ENCODE measurements at regions not wholly inside any gene's neighbourhood (a gene's known extent, or its start where the extent isn't known, plus 50 kb on each side); places are given as distances from the start of the nearest gene placed in this dataset.

DNA sequence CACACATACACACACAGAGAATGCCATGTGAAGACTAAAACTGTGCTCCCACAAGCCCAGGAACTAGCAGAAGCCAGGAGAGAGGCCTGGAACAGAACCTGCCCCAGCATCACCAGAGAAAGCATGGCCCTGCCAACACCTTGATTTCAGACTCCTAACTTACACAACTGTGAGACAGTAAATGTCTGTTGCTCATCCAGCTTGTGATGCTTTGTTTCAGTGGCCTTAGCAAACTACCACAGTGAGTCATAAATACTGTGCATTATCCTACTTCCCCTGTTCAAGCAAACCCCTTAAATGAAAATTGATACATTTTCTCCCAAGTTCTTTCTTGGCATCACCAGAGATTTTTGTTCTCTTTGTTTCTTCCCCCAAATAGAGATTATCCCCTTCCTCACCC, 1539.4 kb upstream of the TENM4 start:
- H2AFZ ChIP-seq (ENCODE audit: low read depth, low read length) = no peak overlapping the region
- no peak overlapping the region for H3K4me3 ChIP-seq (replicated peaks in 1 of 3; ENCODE audit: insufficient read depth in 1 of 3, low read depth in 1 of 3, low read length in 3 of 3)
- H3K79me2 ChIP-seq (ENCODE audit: control insufficient read depth, insufficient read depth, low read length) = no peaks in the 10 kb centered on the region
- peaks cover 6% of the 10 kb centered on the region for H3K4me1 ChIP-seq (ENCODE audit: control insufficient read depth, extremely low read depth, insufficient read depth, low read length)
- no peaks in the 10 kb centered on the region for H4K20me1 ChIP-seq (replicated peaks; ENCODE audit: control insufficient read depth, extremely low read depth, insufficient read depth, low read length)
- no peaks in the 10 kb centered on the region for H3K9me3 ChIP-seq (replicated peaks; ENCODE audit: control insufficient read depth, insufficient read depth, low read length)
- POLR2A ChIA-PET = no interaction called here
- DNase-seq (ENCODE audit: low read depth, low spot score) (peak; percentile 57), FAIRE-seq (peak; percentile 65)
- peak; percentile 67 for TF ChIP-seq JUN (IDR thresholded peaks at IDR 0.05; ENCODE audit: borderline replicate concordance, insufficient read depth, insufficient read length, low read depth)
- TF ChIP-seq POLR2AphosphoS5 (IDR thresholded peaks at IDR 0.05; ENCODE audit: insufficient read depth, low read depth, low read length) = no peak
- no peak overlapping the region for H3K4me2 ChIP-seq (ENCODE audit: insufficient read depth, low read length)
- no TSS peak for BruUV-seq (replicated peaks)
- no peaks in the 10 kb centered on the region for H3K36me3 ChIP-seq (ENCODE audit: control insufficient read depth in 2 of 2, extremely low read depth in 1 of 2, insufficient read depth in 2 of 2, low read length in 2 of 2)
- CTCF ChIA-PET = interaction anchor here (1.2 kb wide), 1 partner anchor 14 kb away, joined by 3 read pairs; no protein-coding TSS in a partner anchor
- H3K9ac ChIP-seq (replicated peaks; ENCODE audit: extremely low read depth, insufficient read depth, low read length) = no peak overlapping the region
- H3K9me1 ChIP-seq (replicated peaks; ENCODE audit: control insufficient read depth, extremely low read depth, insufficient read depth, low read length) = no peaks in the 10 kb centered on the region
- H3K27ac ChIP-seq (ENCODE audit: insufficient read depth, low read depth, low read length) = peak overlapping the region; percentile 37
- intact Hi-C loops (cut with micrococcal nuclease) = no loop called here
- no peaks in the 10 kb centered on the region for H3K27me3 ChIP-seq (ENCODE audit: control insufficient read depth in 2 of 2, insufficient read depth in 2 of 2, low read length in 2 of 2)
- dilution Hi-C loops (cut with MboI; ENCODE audit: extremely low pct_ligation_motif_present, low sequenced_read_pairs) = no loop called here

- no peak for FAIRE-seq
- H3K4me2 ChIP-seq (ENCODE audit: insufficient read depth, low read length) = no peak overlapping the region
- no peaks in the 10 kb centered on the region for H3K79me2 ChIP-seq (ENCODE audit: control insufficient read depth, insufficient read depth, low read length)
- no peaks in the 10 kb centered on the region for H3K9me1 ChIP-seq (replicated peaks; ENCODE audit: control insufficient read depth, extremely low read depth, insufficient read depth, low read length)
- ChIA-PET CTCF (no interaction called here), POLR2A (no interaction called here)
- H3K9ac ChIP-seq (replicated peaks; ENCODE audit: extremely low read depth, insufficient read depth, low read length) = no peak overlapping the region
- no peak overlapping the region for H2AFZ ChIP-seq (ENCODE audit: low read depth, low read length)
- dilution Hi-C loops (cut with MboI; ENCODE audit: extremely low pct_ligation_motif_present, low sequenced_read_pairs) (no loop called here), intact Hi-C loops (cut with micrococcal nuclease) (no loop called here)
- no peaks in the 10 kb centered on the region for H4K20me1 ChIP-seq (replicated peaks; ENCODE audit: control insufficient read depth, extremely low read depth, insufficient read depth, low read length)
- TF ChIP-seq, protein P1, sequence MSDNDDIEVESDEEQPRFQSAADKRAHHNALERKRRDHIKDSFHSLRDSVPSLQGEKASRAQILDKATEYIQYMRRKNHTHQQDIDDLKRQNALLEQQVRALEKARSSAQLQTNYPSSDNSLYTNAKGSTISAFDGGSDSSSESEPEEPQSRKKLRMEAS (IDR thresholded peaks at IDR 0.05; ENCODE audit: insufficient read depth, insufficient read length) = no peak
- TF ChIP-seq POLR2A (IDR thresholded peaks at IDR 0.05; ENCODE audit: low read depth, low read length) (no peak), FOS (IDR thresholded peaks at IDR 0.05; ENCODE audit: borderline replicate concordance, insufficient read depth, low read length) (no peak), POLR2AphosphoS5 (IDR thresholded peaks at IDR 0.05; ENCODE audit: insufficient read depth, low read depth, low read length) (no peak), JUN (IDR thresholded peaks at IDR 0.05; ENCODE audit: borderline replicate concordance, insufficient read depth, insufficient read length, low read depth) (no peak), MYC (IDR thresholded peaks at IDR 0.05; ENCODE audit: low read depth, low read length) (no peak), EZH2 (IDR thresholded peaks at IDR 0.05; ENCODE audit: borderline replicate concordance, low read depth, low read length, severe bottlenecking) (no peak), GATA2 (IDR thresholded peaks at IDR 0.05; ENCODE audit: insufficient read depth, insufficient read length, low read depth, low read length) (no peak)
- TF ChIP-seq, protein P2, sequence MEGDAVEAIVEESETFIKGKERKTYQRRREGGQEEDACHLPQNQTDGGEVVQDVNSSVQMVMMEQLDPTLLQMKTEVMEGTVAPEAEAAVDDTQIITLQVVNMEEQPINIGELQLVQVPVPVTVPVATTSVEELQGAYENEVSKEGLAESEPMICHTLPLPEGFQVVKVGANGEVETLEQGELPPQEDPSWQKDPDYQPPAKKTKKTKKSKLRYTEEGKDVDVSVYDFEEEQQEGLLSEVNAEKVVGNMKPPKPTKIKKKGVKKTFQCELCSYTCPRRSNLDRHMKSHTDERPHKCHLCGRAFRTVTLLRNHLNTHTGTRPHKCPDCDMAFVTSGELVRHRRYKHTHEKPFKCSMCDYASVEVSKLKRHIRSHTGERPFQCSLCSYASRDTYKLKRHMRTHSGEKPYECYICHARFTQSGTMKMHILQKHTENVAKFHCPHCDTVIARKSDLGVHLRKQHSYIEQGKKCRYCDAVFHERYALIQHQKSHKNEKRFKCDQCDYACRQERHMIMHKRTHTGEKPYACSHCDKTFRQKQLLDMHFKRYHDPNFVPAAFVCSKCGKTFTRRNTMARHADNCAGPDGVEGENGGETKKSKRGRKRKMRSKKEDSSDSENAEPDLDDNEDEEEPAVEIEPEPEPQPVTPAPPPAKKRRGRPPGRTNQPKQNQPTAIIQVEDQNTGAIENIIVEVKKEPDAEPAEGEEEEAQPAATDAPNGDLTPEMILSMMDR (IDR thresholded peaks at IDR 0.05; ENCODE audit: extremely low read depth in 1 of 2, insufficient read depth in 1 of 2, low read depth in 1 of 2, low read length in 2 of 2) = no peak
- DNase-seq (ENCODE audit: low read depth, low spot score) = no peak
- H3K27me3 ChIP-seq (ENCODE audit: control insufficient read depth in 2 of 2, insufficient read depth in 2 of 2, low read length in 2 of 2) = no peaks in the 10 kb centered on the region
- BruUV-seq (replicated peaks) = no TSS peak
- no peak overlapping the region for H3K27ac ChIP-seq (ENCODE audit: insufficient read depth, low read depth, low read length)
- no peaks in the 10 kb centered on the region for H3K9me3 ChIP-seq (replicated peaks; ENCODE audit: control insufficient read depth, insufficient read depth, low read length)
- no peaks in the 10 kb centered on the region for H3K4me1 ChIP-seq (ENCODE audit: control insufficient read depth, extremely low read depth, insufficient read depth, low read length)
- H3K4me3 ChIP-seq (replicated peaks in 1 of 3; ENCODE audit: insufficient read depth in 1 of 3, low read depth in 1 of 3, low read length in 3 of 3) = no peak overlapping the region
- no peaks in the 10 kb centered on the region for H3K36me3 ChIP-seq (ENCODE audit: control insufficient read depth in 2 of 2, extremely low read depth in 1 of 2, insufficient read depth in 2 of 2, low read length in 2 of 2)
These were observed 1533.0 kb upstream of the TENM4 start for GRCh38 chr11:80973786-80974185.
